Natural killer cell (primary cell): ENCODE measurements at regions not wholly inside any gene's neighbourhood (a gene's known extent, or its start where the extent isn't known, plus 50 kb on each side); places are given as distances from the start of the nearest gene placed in this dataset.
A peak's percentile ranks its signal among the peaks of the same experiment; 100 is the strongest.

Experiments used
- ATAC-seq, 3 donors: fragments of 150-1000 bp in 2 of 3; fragments of 200-7000 bp in 1 of 3; cut with Tn5 transposase; 1 replicate in 1 of 3; 2 replicates in 2 of 3; pipeline ENCODE4 v1.10.0; 2021; ENCODE audit warnings: mild to moderate bottlenecking in 2 of 3, moderate library complexity in 2 of 3
- DNase-seq, 2 donors: peaks; one replicate each; pipeline versions ENCODE4 v3.0.0 to v3.0.0-alpha.2; 2013 to 2021; ENCODE audit warnings: mixed read lengths in 1 of 2
- H3K27ac ChIP-seq: one replicate; pipeline ENCODE4 v1.5.1; 2013; ENCODE audit warnings: mild to moderate bottlenecking, low read length
- H3K27me3 ChIP-seq: one replicate; pipeline ENCODE4 v1.6.1; 2013; ENCODE audit warnings: low read length; ENCODE audit not compliant: control insufficient read depth, insufficient read depth
- H3K36me3 ChIP-seq: one replicate; pipeline ENCODE4 v1.6.1; 2013; ENCODE audit warnings: low read length; ENCODE audit not compliant: control insufficient read depth, insufficient read depth
- H3K4me1 ChIP-seq: one replicate; pipeline ENCODE4 v1.6.1; 2013; ENCODE audit warnings: low read length; ENCODE audit not compliant: control insufficient read depth, insufficient read depth
- H3K4me3 ChIP-seq: one replicate; pipeline ENCODE4 v1.5.1; 2013; ENCODE audit warnings: low read length
- H3K9me3 ChIP-seq: one replicate; pipeline ENCODE4 v1.6.1; 2013; ENCODE audit warnings: low read length; ENCODE audit not compliant: control insufficient read depth, insufficient read depth
- H3K27ac Mint-ChIP-seq, 2 donors: one replicate each; pipeline ENCODE4 v1.8.0; 2022; ENCODE audit warnings: mild to moderate bottlenecking in 2 of 2, mixed read lengths in 2 of 2, moderate library complexity in 1 of 2
- H3K27me3 Mint-ChIP-seq, 2 donors: one replicate each; pipeline ENCODE4 v1.8.0; 2022; ENCODE audit warnings: low read depth in 2 of 2, mixed read lengths in 2 of 2
- H3K36me3 Mint-ChIP-seq: one replicate; pipeline ENCODE4 v1.8.0; 2022; ENCODE audit warnings: mixed read lengths
- H3K4me1 Mint-ChIP-seq, 2 donors: one replicate each; pipeline ENCODE4 v1.8.0; 2022; ENCODE audit warnings: mixed read lengths in 2 of 2
- H3K4me3 Mint-ChIP-seq: one replicate; pipeline ENCODE4 v1.8.0; 2022; ENCODE audit warnings: mild to moderate bottlenecking, moderate library complexity, mixed read lengths
- H3K9me3 Mint-ChIP-seq, 2 donors: one replicate each; pipeline ENCODE4 v1.8.0; 2022; ENCODE audit warnings: mixed read lengths in 2 of 2
- CTCF ChIP-seq: fragments of 200-600 bp; IDR thresholded peaks from one replicate; pipeline ENCODE4 v1.8.0; 2022; ENCODE audit warnings: antibody characterized with exemption
- whole genome bisulfite sequencing: methylation state at CpG from one replicate; pipeline ENCODE4 v1.1.7; 2013; ENCODE audit warnings: missing lambda C conversion rate; ENCODE audit not compliant: insufficient coverage; 5-methylcytosine and 5-hydroxymethylcytosine counted together
- intact Hi-C: fragments of 100-400 bp; cut with micrococcal nuclease; formaldehyde crosslinking; loops from one replicate; pipeline ENCODE4 v1.14.2; 2022

GRCh38 chr2:168378960-168379669 is 77.0 kb upstream of the CERS6 start:
- ATAC-seq (peak; percentile 95 to 99 (median 95)), DNase-seq (peak; percentile 59 to 63)
- peaks cover 3% of the 10 kb centered on the region for H3K36me3 Mint-ChIP-seq
- TF ChIP-seq CTCF, result no peak
- no peaks in the 10 kb centered on the region for H3K36me3 ChIP-seq
- H3K4me3 Mint-ChIP-seq, result peak overlapping the region; percentile 41
- H3K4me1 ChIP-seq, result peaks cover 16% of the 10 kb centered on the region
- peaks cover 0 to 3% of the 10 kb centered on the region in 2 donors for H3K27me3 Mint-ChIP-seq
- H3K9me3 Mint-ChIP-seq, result no peaks in the 10 kb centered on the region
- no peak overlapping the region for H3K4me3 ChIP-seq
- H3K9me3 ChIP-seq, result peaks cover 12% of the 10 kb centered on the region
- peak overlapping the region; percentile 71 to 74 for H3K27ac Mint-ChIP-seq
- no peaks in the 10 kb centered on the region for H3K27me3 ChIP-seq
- intact Hi-C loops, result loop anchor here (2.0 to 10.0 kb wide), 2 partner anchors 78 to 106 kb away; partner anchors contain the start of gene CERS6
- WGBS, result 52% methylated on average over 4 of the region's 7 CpGs
- peak overlapping the region; percentile 31 for H3K27ac ChIP-seq
- peaks cover 28 to 44% of the 10 kb centered on the region in 2 donors for H3K4me1 Mint-ChIP-seq

- Histone ChIP-seq H3K36me3 (no peaks in the 10 kb centered on the region), H3K4me1 (peaks cover 16% of the 10 kb centered on the region), H3K27ac (no peak overlapping the region), H3K4me3 (no peak overlapping the region), H3K27me3 (no peaks in the 10 kb centered on the region), H3K9me3 (peaks cover 12% of the 10 kb centered on the region)
- peaks cover 7% of the 10 kb centered on the region for H3K36me3 Mint-ChIP-seq
- intact Hi-C loops, result no loop called here
- TF ChIP-seq CTCF, result no peak
- DNase-seq, result no peak
- no peak overlapping the region for H3K27ac Mint-ChIP-seq
- H3K4me1 Mint-ChIP-seq, result peaks cover 28 to 39% of the 10 kb centered on the region in 2 donors
- ATAC-seq, result no peak
- H3K9me3 Mint-ChIP-seq, result no peaks in the 10 kb centered on the region
- peaks cover 0 to 3% of the 10 kb centered on the region in 2 donors for H3K27me3 Mint-ChIP-seq
- H3K4me3 Mint-ChIP-seq, result no peak overlapping the region
- WGBS, result 100% methylated on average over 2 of the region's 3 CpGs
These were observed 75.6 kb upstream of the CERS6 start for GRCh38 chr2:168380500-168380899.

GRCh38 chr2:168392024-168392423 is 64.0 kb upstream of the CERS6 start:
- H3K27me3 Mint-ChIP-seq, result peaks cover 0 to 3% of the 10 kb centered on the region in 2 donors
- no peak overlapping the region for H3K4me3 Mint-ChIP-seq
- H3K4me1 ChIP-seq, result no peaks in the 10 kb centered on the region
- DNase-seq (no peak), ATAC-seq (no peak)
- no peaks in the 10 kb centered on the region for H3K27me3 ChIP-seq
- no peak overlapping the region for H3K4me3 ChIP-seq
- peaks cover 2% of the 10 kb centered on the region for H3K36me3 Mint-ChIP-seq
- no peaks in the 10 kb centered on the region for H3K9me3 ChIP-seq
- intact Hi-C loops, result no loop called here
- 22% methylated on average over 1 of the region's 2 CpGs for WGBS
- no peak for TF ChIP-seq CTCF
- H3K27ac Mint-ChIP-seq, result no peak overlapping the region
- H3K4me1 Mint-ChIP-seq, result no peaks in the 10 kb centered on the region
- H3K27ac ChIP-seq, result no peak overlapping the region
- H3K9me3 Mint-ChIP-seq, result peaks cover 0 to 2% of the 10 kb centered on the region in 2 donors
- H3K36me3 ChIP-seq, result no peaks in the 10 kb centered on the region

- Histone ChIP-seq H3K27ac (no peak overlapping the region), H3K36me3 (no peaks in the 10 kb centered on the region), H3K9me3 (no peaks in the 10 kb centered on the region), H3K27me3 (no peaks in the 10 kb centered on the region), H3K4me3 (no peak overlapping the region), H3K4me1 (no peaks in the 10 kb centered on the region)
- intact Hi-C loops, result no loop called here
- no peak for DNase-seq
- peaks cover 5% of the 10 kb centered on the region for H3K36me3 Mint-ChIP-seq
- TF ChIP-seq CTCF, result no peak
- 92% methylated on average over 4 of the region's 4 CpGs for WGBS
- H3K4me3 Mint-ChIP-seq, result no peak overlapping the region
- ATAC-seq, result no peak
- peaks cover 0 to 2% of the 10 kb centered on the region in 2 donors for H3K9me3 Mint-ChIP-seq
- no peaks in the 10 kb centered on the region for H3K4me1 Mint-ChIP-seq
- H3K27ac Mint-ChIP-seq, result no peak overlapping the region
- peaks cover 0 to 3% of the 10 kb centered on the region in 2 donors for H3K27me3 Mint-ChIP-seq
These were observed 63.3 kb upstream of the CERS6 start for GRCh38 chr2:168392797-168393196.
